Left lung (tissue), 4 donors: ENCODE measurements at regions not wholly inside any gene's neighbourhood (a gene's known extent, or its start where the extent isn't known, plus 50 kb on each side); places are given as distances from the start of the nearest gene placed in this dataset.

Source experiments
- ATAC-seq: fragments of 200-7000 bp; cut with Tn5 transposase; one replicate; pipeline ENCODE4 v1.9.1; 2020; ENCODE audit warnings: moderate library complexity
- DNase-seq, 4 donors: peaks; one replicate each; pipeline ENCODE4 v3.0.0-alpha.2; 2013 to 2020
- H3K27ac ChIP-seq, 2 donors: fragments of 200-600 bp; sonication (generic) in 1 of 2; one replicate each; pipeline versions ENCODE4 v1.5.0 to v1.8.0; 2020 to 2021
- H3K27me3 ChIP-seq, 2 donors: fragments of 200-600 bp; sonication (generic) in 1 of 2; one replicate each; pipeline versions ENCODE4 v1.5.0 to v1.8.0; 2020 to 2021
- H3K36me3 ChIP-seq, 2 donors: fragments of 200-600 bp; sonication (generic) in 1 of 2; one replicate each; pipeline versions ENCODE4 v1.5.0 to v1.8.0; 2020 to 2021
- H3K4me1 ChIP-seq, 2 donors: fragments of 200-600 bp; one replicate each; pipeline ENCODE4 v1.8.0; 2021
- H3K4me3 ChIP-seq, 2 donors: fragments of 200-600 bp; sonication (generic) in 1 of 2; one replicate each; pipeline versions ENCODE4 v1.5.0 to v1.8.0; 2020 to 2021; ENCODE audit warnings: mild to moderate bottlenecking in 1 of 2
- H3K9me3 ChIP-seq, 2 donors: fragments of 200-600 bp; sonication (generic) in 1 of 2; one replicate each; pipeline versions ENCODE4 v1.5.0 to v1.8.0; 2020 to 2021
- CTCF ChIP-seq, 2 donors: fragments of 200-600 bp; sonication (generic) in 1 of 2; IDR thresholded peaks; one replicate each; pipeline versions ENCODE4 v1.5.0 to v1.8.0; 2021; ENCODE audit warnings: antibody characterized with exemption in 2 of 2
- intact Hi-C, 2 donors: fragments of 100-400 bp; cut with DNase I; formaldehyde crosslinking; loops; one replicate each; pipeline versions ENCODE4 v1.11.2 to v1.14.2; 2022
- donor health status: DM: no; HTN: yes; CAD: no.
- donor health status: DM: no; HTN: no; CAD: no.

GRCh38 chr6:43978473-43979346 is 148.5 kb downstream of the MRPL14 start:
- no peak for DNase-seq
- no peak for TF ChIP-seq CTCF (IDR thresholded peaks at IDR 0.05)
- Histone ChIP-seq H3K27ac (no peak overlapping the region), H3K4me1 (no peaks in the 10 kb centered on the region), H3K27me3 (no peaks in the 10 kb centered on the region), H3K9me3 (peaks cover 0 to 2% of the 10 kb centered on the region in 2 donors), H3K36me3 (no peaks in the 10 kb centered on the region), H3K4me3 (no peak overlapping the region)
- intact Hi-C loops: no loop called here
- ATAC-seq: no peak

- DNase-seq: no peak
- intact Hi-C loops: no loop called here
- TF ChIP-seq CTCF (IDR thresholded peaks at IDR 0.05): no peak
Observed at GRCh38 chr6:43977404-43978111, 149.7 kb downstream of the MRPL14 start.

GRCh38 chr6:43976706-43977403 is 150.4 kb downstream of the MRPL14 start:
- peaks cover 15 to 17% of the 10 kb centered on the region in 2 donors for H3K4me1 ChIP-seq
- H3K36me3 ChIP-seq: no peaks in the 10 kb centered on the region
- TF ChIP-seq CTCF (IDR thresholded peaks at IDR 0.05): no peak
- ATAC-seq (no peak), DNase-seq (no peak)
- peaks cover 0 to 2% of the 10 kb centered on the region in 2 donors for H3K9me3 ChIP-seq
- no peaks in the 10 kb centered on the region for H3K27me3 ChIP-seq
- no peak overlapping the region for H3K27ac ChIP-seq
- H3K4me3 ChIP-seq: no peak overlapping the region
- intact Hi-C loops: no loop called here

More at GRCh38 chr6:43977404-43978111, 149.7 kb downstream of the MRPL14 start:
- peaks cover 0 to 2% of the 10 kb centered on the region in 2 donors for H3K9me3 ChIP-seq
- no peaks in the 10 kb centered on the region for H3K27me3 ChIP-seq
- H3K4me3 ChIP-seq: no peak overlapping the region
- no peak for ATAC-seq
- peaks cover 10% of the 10 kb centered on the region in 2 donors for H3K4me1 ChIP-seq
- no peak overlapping the region for H3K27ac ChIP-seq
- no peaks in the 10 kb centered on the region for H3K36me3 ChIP-seq

GRCh38 chr6:43974643-43975230 is 152.5 kb downstream of the MRPL14 start:
- intact Hi-C loops: no loop called here

More at GRCh38 chr6:43974643-43975230, 152.5 kb downstream of the MRPL14 start:
- Histone ChIP-seq H3K36me3 (no peaks in the 10 kb centered on the region), H3K4me3 (no peak overlapping the region), H3K27me3 (no peaks in the 10 kb centered on the region), H3K27ac (no peak overlapping the region), H3K9me3 (peaks cover 0 to 2% of the 10 kb centered on the region in 2 donors), H3K4me1 (peaks cover 15 to 17% of the 10 kb centered on the region in 2 donors)
- DNase-seq: no peak
- no peak for ATAC-seq
- no peak for TF ChIP-seq CTCF (IDR thresholded peaks at IDR 0.05)
